Keratinocyte (primary cell): ENCODE measurements at regions not wholly inside any gene's neighbourhood (a gene's known extent, or its start where the extent isn't known, plus 50 kb on each side); places are given as distances from the start of the nearest gene placed in this dataset.

ENCODE experiments used
- DNase-seq: peaks from one replicate; pipeline ENCODE4 v3.0.0-alpha.2; 2011; ENCODE audit warnings: low read depth, missing footprints, low spot score
- FAIRE-seq: peaks from 2 replicates; lab custom pipeline; 2011; peaks lifted over from hg19 to GRCh38; lab: Jason Lieb, UNC
- H2AFZ ChIP-seq: 2 replicates; pipeline ENCODE4 v1.6.0; 2012; ENCODE audit warnings: low read length, control low read depth, inconsistent platforms; ENCODE audit not compliant: control insufficient read depth
- H3K27ac ChIP-seq: 2 replicates; pipeline ENCODE4 v1.5.1; 2011; ENCODE audit warnings: low read length; ENCODE audit not compliant: control insufficient read depth, insufficient read depth
- H3K27me3 ChIP-seq: 3 replicates; pipeline ENCODE4 v1.6.0; 2011; ENCODE audit warnings: low read length; ENCODE audit not compliant: control insufficient read depth, insufficient read depth; ENCODE audit errors: extremely low read depth
- H3K36me3 ChIP-seq, 2 experiments: 2 replicates in 1 of 2; 3 replicates in 1 of 2; pipeline ENCODE4 v1.5.1; 2011; ENCODE audit warnings: low read length in 2 of 2, mild to moderate bottlenecking in 1 of 2; ENCODE audit not compliant: control insufficient read depth in 2 of 2, insufficient read depth in 2 of 2; ENCODE audit errors: extremely low read depth in 1 of 2
- H3K4me1 ChIP-seq: 3 replicates; pipeline ENCODE4 v1.5.1; 2011; ENCODE audit warnings: low read length; ENCODE audit not compliant: control insufficient read depth, insufficient read depth; ENCODE audit errors: extremely low read depth
- H3K4me2 ChIP-seq: 3 replicates; pipeline ENCODE4 v1.6.0; 2011; ENCODE audit warnings: low read depth, low read length; ENCODE audit not compliant: control insufficient read depth, insufficient read depth; ENCODE audit errors: extremely low read depth
- H3K4me3 ChIP-seq, 3 experiments: fragments of 200-600 bp in 1 of 3; sonication (generic) in 1 of 3; 2 replicates in 2 of 3; 3 replicates in 1 of 3; pipeline ENCODE4 v1.5.1; 2011 to 2016; ENCODE audit warnings: low read length in 3 of 3, mild to moderate bottlenecking in 3 of 3, control low read depth in 2 of 3, inconsistent platforms in 1 of 3, low read depth in 1 of 3, mixed read lengths in 1 of 3, mixed run types in 1 of 3, moderate library complexity in 1 of 3; ENCODE audit not compliant: control insufficient read depth in 2 of 3, insufficient read depth in 2 of 3; ENCODE audit errors: extremely low read depth in 1 of 3
- H3K79me2 ChIP-seq: 2 replicates; pipeline ENCODE4 v1.6.0; 2012; ENCODE audit warnings: low read length; ENCODE audit not compliant: control insufficient read depth, insufficient read depth
- H3K9ac ChIP-seq: 3 replicates; pipeline ENCODE4 v1.6.0; 2011; ENCODE audit warnings: low read length; ENCODE audit not compliant: control insufficient read depth, insufficient read depth; ENCODE audit errors: extremely low read depth
- H3K9me1 ChIP-seq: 3 replicates; pipeline ENCODE4 v1.6.0; 2011; ENCODE audit warnings: low read length; ENCODE audit not compliant: control insufficient read depth, insufficient read depth; ENCODE audit errors: extremely low read depth
- H3K9me3 ChIP-seq: 2 replicates; pipeline ENCODE4 v1.5.1; 2012; ENCODE audit warnings: low read depth, low read length; ENCODE audit not compliant: control insufficient read depth
- H4K20me1 ChIP-seq: 3 replicates; pipeline ENCODE4 v1.6.0; 2011; ENCODE audit warnings: low read length; ENCODE audit not compliant: control insufficient read depth, insufficient read depth; ENCODE audit errors: extremely low read depth
- CTCF ChIP-seq, 3 experiments: IDR thresholded peaks in 1 of 3; conservative IDR thresholded peaks in 1 of 3; optimal IDR thresholded peaks in 1 of 3; 2 replicates in 2 of 3; 3 replicates in 1 of 3; pipeline versions ENCODE3 to v1.5.1; 2011; ENCODE audit warnings: low read length in 3 of 3, mild to moderate bottlenecking in 3 of 3, moderate library complexity in 2 of 3, control low read depth in 1 of 3, inconsistent platforms in 1 of 3; ENCODE audit not compliant: insufficient read depth in 2 of 3; ENCODE audit errors: extremely low read depth in 1 of 3
- EZH2 ChIP-seq: IDR thresholded peaks from one replicate; pipeline ENCODE4 v1.6.1; 2012; ENCODE audit warnings: inconsistent platforms, mild to moderate bottlenecking, low read length, moderate library complexity
- dilution Hi-C: fragments of 300-500 bp; cut with MboI; formaldehyde crosslinking; loops from one replicate; pipeline ENCODE4 v1.7.0; 2020; ENCODE audit warnings: low sequenced_read_pairs; ENCODE audit not compliant: extremely low pct_ligation_motif_present

GRCh38 chr3:191065181-191065805, 133.7 kb upstream of the OSTN start:
- no peak overlapping the region for H3K4me3 ChIP-seq
- H3K27me3 ChIP-seq = no peaks in the 10 kb centered on the region
- dilution Hi-C loops = no loop called here
- peaks cover 28% of the 10 kb centered on the region for H3K4me1 ChIP-seq
- H3K9me1 ChIP-seq = no peaks in the 10 kb centered on the region
- H2AFZ ChIP-seq = peak overlapping the region; percentile 47
- TF ChIP-seq EZH2 (no peak), CTCF (optimal IDR thresholded peaks at IDR 0.05 in 1 of 3, IDR thresholded peaks at IDR 0.05 in 1 of 3, conservative IDR thresholded peaks at IDR 0.05 in 1 of 3; ENCODE audit: extremely low read depth in 1 of 3, insufficient read depth in 2 of 3, low read length in 3 of 3) (no peak)
- no peak overlapping the region for H3K9ac ChIP-seq
- FAIRE-seq (peak; percentile 13), DNase-seq (no peak)
- H3K79me2 ChIP-seq = no peaks in the 10 kb centered on the region
- H3K27ac ChIP-seq = peak overlapping the region; percentile 15
- H3K4me2 ChIP-seq = no peak overlapping the region
- H4K20me1 ChIP-seq = no peaks in the 10 kb centered on the region
- no peaks in the 10 kb centered on the region for H3K9me3 ChIP-seq
- no peaks in the 10 kb centered on the region for H3K36me3 ChIP-seq

GRCh38 chr3:191051037-191051436, 148.0 kb upstream of the OSTN start:
- DNase-seq (no peak), FAIRE-seq (no peak)
- Histone ChIP-seq H3K36me3 (no peaks in the 10 kb centered on the region), H3K27ac (no peak overlapping the region), H4K20me1 (no peaks in the 10 kb centered on the region), H2AFZ (no peak overlapping the region), H3K27me3 (no peaks in the 10 kb centered on the region), H3K9me3 (no peaks in the 10 kb centered on the region), H3K9me1 (no peaks in the 10 kb centered on the region), H3K9ac (no peak overlapping the region), H3K4me2 (no peak overlapping the region), H3K4me1 (no peaks in the 10 kb centered on the region), H3K79me2 (no peaks in the 10 kb centered on the region), H3K4me3 (no peak overlapping the region)
- TF ChIP-seq CTCF (optimal IDR thresholded peaks at IDR 0.05 in 1 of 3, IDR thresholded peaks at IDR 0.05 in 1 of 3, conservative IDR thresholded peaks at IDR 0.05 in 1 of 3; ENCODE audit: extremely low read depth in 1 of 3, insufficient read depth in 2 of 3, low read length in 3 of 3) = peak in 1 of 3 experiments; percentile 23
- no peak for TF ChIP-seq EZH2
- dilution Hi-C loops = no loop called here
